ENCODE measurements at regions not wholly inside any gene's neighbourhood (a gene's known extent, or its start where the extent isn't known, plus 50 kb on each side); places are given as distances from the start of the nearest gene placed in this dataset.

DNA sequence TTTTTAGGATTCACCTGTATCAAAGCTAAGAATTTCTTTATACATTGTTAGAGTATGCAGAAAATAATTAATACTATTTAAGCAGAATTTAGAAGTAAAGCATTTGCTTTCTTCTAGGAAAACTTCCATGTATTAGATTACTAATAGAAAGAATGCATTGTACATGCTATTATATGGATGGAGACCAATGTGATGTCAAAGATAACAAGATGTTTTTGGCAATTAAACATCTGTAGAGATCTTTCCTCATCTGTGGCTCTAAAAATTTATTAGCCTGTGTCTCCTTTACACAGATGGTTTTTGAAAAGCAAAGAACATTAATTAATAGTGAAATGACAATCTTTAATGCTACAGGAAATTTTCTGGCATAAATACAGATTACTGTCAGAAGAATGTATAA lies 198.4 kb upstream of the CCDC179 start:
- H3K36me3 ChIP-seq (ENCODE audit: control insufficient read depth, insufficient read depth, low read length) = no peaks in the 10 kb centered on the region
- no peak for DNase-seq
- H3K9me3 Mint-ChIP-seq (ENCODE audit: unreplicated experiment) = no peaks in the 10 kb centered on the region
- intact Hi-C loops (cut with micrococcal nuclease; ENCODE audit: unreplicated experiment) = no loop called here
- no peaks in the 10 kb centered on the region for H3K9me3 ChIP-seq
- BruUV-seq (replicated peaks) = no TSS peak
- no peak overlapping the region for H3K4me3 Mint-ChIP-seq (ENCODE audit: unreplicated experiment)
- ChIA-PET CTCF (no interaction called here), POLR2A (no interaction called here)
- H3K27me3 Mint-ChIP-seq (ENCODE audit: insufficient read depth, unreplicated experiment) = peaks cover 3% of the 10 kb centered on the region
- TF ChIP-seq, protein P1, sequence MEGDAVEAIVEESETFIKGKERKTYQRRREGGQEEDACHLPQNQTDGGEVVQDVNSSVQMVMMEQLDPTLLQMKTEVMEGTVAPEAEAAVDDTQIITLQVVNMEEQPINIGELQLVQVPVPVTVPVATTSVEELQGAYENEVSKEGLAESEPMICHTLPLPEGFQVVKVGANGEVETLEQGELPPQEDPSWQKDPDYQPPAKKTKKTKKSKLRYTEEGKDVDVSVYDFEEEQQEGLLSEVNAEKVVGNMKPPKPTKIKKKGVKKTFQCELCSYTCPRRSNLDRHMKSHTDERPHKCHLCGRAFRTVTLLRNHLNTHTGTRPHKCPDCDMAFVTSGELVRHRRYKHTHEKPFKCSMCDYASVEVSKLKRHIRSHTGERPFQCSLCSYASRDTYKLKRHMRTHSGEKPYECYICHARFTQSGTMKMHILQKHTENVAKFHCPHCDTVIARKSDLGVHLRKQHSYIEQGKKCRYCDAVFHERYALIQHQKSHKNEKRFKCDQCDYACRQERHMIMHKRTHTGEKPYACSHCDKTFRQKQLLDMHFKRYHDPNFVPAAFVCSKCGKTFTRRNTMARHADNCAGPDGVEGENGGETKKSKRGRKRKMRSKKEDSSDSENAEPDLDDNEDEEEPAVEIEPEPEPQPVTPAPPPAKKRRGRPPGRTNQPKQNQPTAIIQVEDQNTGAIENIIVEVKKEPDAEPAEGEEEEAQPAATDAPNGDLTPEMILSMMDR (IDR thresholded peaks at IDR 0.05; ENCODE audit: insufficient read depth in 1 of 2, low read depth in 1 of 2, low read length in 1 of 2, severe bottlenecking in 1 of 2, unreplicated experiment in 1 of 2) = no peak
- no peaks in the 10 kb centered on the region for H3K27me3 ChIP-seq (replicated peaks; ENCODE audit: control insufficient read depth, insufficient read depth, low read length)
- no peak overlapping the region for H3K4me3 ChIP-seq (ENCODE audit: low read depth, low read length)
- H3K36me3 Mint-ChIP-seq (ENCODE audit: insufficient read depth, unreplicated experiment) = no peaks in the 10 kb centered on the region
- no peak overlapping the region for H3K27ac Mint-ChIP-seq (ENCODE audit: unreplicated experiment)
- H3K4me1 Mint-ChIP-seq (ENCODE audit: low read depth, unreplicated experiment) = no peaks in the 10 kb centered on the region
- no peaks in the 10 kb centered on the region for H3K4me1 ChIP-seq

GRCh38 chr11:23063276-23063675 lies 203.0 kb upstream of the CCDC179 start:
- ChIA-PET CTCF (no interaction called here), POLR2A (no interaction called here)
- no peak overlapping the region for H3K4me3 ChIP-seq (ENCODE audit: low read depth, low read length)
- peaks cover 3% of the 10 kb centered on the region for H3K27me3 Mint-ChIP-seq (ENCODE audit: insufficient read depth, unreplicated experiment)
- no peaks in the 10 kb centered on the region for H3K9me3 Mint-ChIP-seq (ENCODE audit: unreplicated experiment)
- H3K36me3 Mint-ChIP-seq (ENCODE audit: insufficient read depth, unreplicated experiment) = no peaks in the 10 kb centered on the region
- BruUV-seq (replicated peaks) = no TSS peak
- no peak overlapping the region for H3K4me3 Mint-ChIP-seq (ENCODE audit: unreplicated experiment)
- no peaks in the 10 kb centered on the region; the same call in 1 of the 2 replicates for H3K9me3 ChIP-seq
- H3K4me1 ChIP-seq = no peaks in the 10 kb centered on the region
- no peaks in the 10 kb centered on the region for H3K27me3 ChIP-seq (replicated peaks; ENCODE audit: control insufficient read depth, insufficient read depth, low read length)
- no peaks in the 10 kb centered on the region for H3K4me1 Mint-ChIP-seq (ENCODE audit: low read depth, unreplicated experiment)
- no peak overlapping the region for H3K27ac Mint-ChIP-seq (ENCODE audit: unreplicated experiment)
- TF ChIP-seq, protein P1 (IDR thresholded peaks at IDR 0.05; ENCODE audit: insufficient read depth in 1 of 2, low read depth in 1 of 2, low read length in 1 of 2, severe bottlenecking in 1 of 2, unreplicated experiment in 1 of 2) = no peak
- no peaks in the 10 kb centered on the region for H3K36me3 ChIP-seq (ENCODE audit: control insufficient read depth, insufficient read depth, low read length)
- no peak for DNase-seq
- intact Hi-C loops (cut with micrococcal nuclease; ENCODE audit: unreplicated experiment) = no loop called here

DNA sequence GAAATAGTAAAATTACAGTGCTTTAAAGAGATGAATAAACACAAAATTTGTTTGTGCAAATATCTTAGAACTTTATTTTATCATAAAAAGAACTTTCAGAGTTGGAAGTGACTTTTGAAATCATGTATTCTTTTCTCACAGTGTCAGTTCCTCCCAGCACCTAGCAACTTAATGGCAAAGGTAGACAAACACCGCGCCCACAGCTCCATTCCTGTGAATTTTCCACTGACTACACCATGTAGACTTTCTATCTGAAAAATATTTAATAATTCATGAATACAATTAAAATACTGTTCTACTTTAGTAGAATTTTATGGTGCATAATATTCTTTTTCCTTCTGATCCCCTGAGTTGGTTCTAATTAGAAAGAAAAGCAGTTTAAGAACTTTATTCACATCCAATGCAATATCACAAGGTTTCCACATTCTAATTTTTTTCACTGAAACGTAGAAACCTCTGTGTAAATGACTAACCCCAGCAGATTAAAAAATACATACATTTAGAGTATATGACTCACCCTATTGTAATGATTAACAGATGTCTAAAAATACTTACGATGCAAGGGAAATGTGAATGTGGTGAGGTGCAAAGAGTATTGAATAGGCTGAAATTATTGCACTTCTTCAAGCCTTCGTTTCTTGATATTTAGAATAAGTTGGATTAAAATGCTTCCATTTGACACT lies 218.2 kb upstream of the CCDC179 start:
- CTCF ChIA-PET = no interaction called here
- no peak for DNase-seq
- intact Hi-C loops (cut with micrococcal nuclease; ENCODE audit: unreplicated experiment) = no loop called here

More for the DNA sequence above, 218.2 kb upstream of the CCDC179 start:
- H3K4me1 Mint-ChIP-seq (ENCODE audit: low read depth, unreplicated experiment) = no peaks in the 10 kb centered on the region
- POLR2A ChIA-PET = no interaction called here
- BruUV-seq (replicated peaks) = no TSS peak
- H3K36me3 Mint-ChIP-seq (ENCODE audit: insufficient read depth, unreplicated experiment) = no peaks in the 10 kb centered on the region
- H3K36me3 ChIP-seq (ENCODE audit: control insufficient read depth, insufficient read depth, low read length) = no peaks in the 10 kb centered on the region
- no peak overlapping the region for H3K4me3 ChIP-seq (ENCODE audit: low read depth, low read length)
- no peaks in the 10 kb centered on the region for H3K9me3 ChIP-seq
- no peak overlapping the region for H3K27ac Mint-ChIP-seq (ENCODE audit: unreplicated experiment)
- no peak overlapping the region for H3K4me3 Mint-ChIP-seq (ENCODE audit: unreplicated experiment)
- TF ChIP-seq, protein P1 (IDR thresholded peaks at IDR 0.05; ENCODE audit: insufficient read depth in 1 of 2, low read depth in 1 of 2, low read length in 1 of 2, severe bottlenecking in 1 of 2, unreplicated experiment in 1 of 2) = no peak
- H3K9me3 Mint-ChIP-seq (ENCODE audit: unreplicated experiment) = no peaks in the 10 kb centered on the region
- H3K27me3 ChIP-seq (replicated peaks; ENCODE audit: control insufficient read depth, insufficient read depth, low read length) = no peaks in the 10 kb centered on the region
- H3K27me3 Mint-ChIP-seq (ENCODE audit: insufficient read depth, unreplicated experiment) = no peaks in the 10 kb centered on the region
- H3K4me1 ChIP-seq = no peaks in the 10 kb centered on the region
